Keratinocyte (primary cell): ENCODE measurements at regions not wholly inside any gene's neighbourhood (a gene's known extent, or its start where the extent isn't known, plus 50 kb on each side); places are given as distances from the start of the nearest gene placed in this dataset.

Experiments
- EZH2 ChIP-seq: IDR thresholded peaks from one replicate; pipeline ENCODE4 v1.6.1; 2012; ENCODE audit warnings: inconsistent platforms, mild to moderate bottlenecking, low read length, moderate library complexity
- TF ChIP-seq, protein P1 (sequence below), 3 experiments: IDR thresholded peaks in 1 of 3; conservative IDR thresholded peaks in 1 of 3; optimal IDR thresholded peaks in 1 of 3; 2 replicates in 2 of 3; 3 replicates in 1 of 3; pipeline versions ENCODE3 to v1.5.1; 2011; ENCODE audit warnings: low read length in 3 of 3, mild to moderate bottlenecking in 3 of 3, moderate library complexity in 2 of 3, control low read depth in 1 of 3, inconsistent platforms in 1 of 3; ENCODE audit not compliant: insufficient read depth in 2 of 3; ENCODE audit errors: extremely low read depth in 1 of 3

DNA sequence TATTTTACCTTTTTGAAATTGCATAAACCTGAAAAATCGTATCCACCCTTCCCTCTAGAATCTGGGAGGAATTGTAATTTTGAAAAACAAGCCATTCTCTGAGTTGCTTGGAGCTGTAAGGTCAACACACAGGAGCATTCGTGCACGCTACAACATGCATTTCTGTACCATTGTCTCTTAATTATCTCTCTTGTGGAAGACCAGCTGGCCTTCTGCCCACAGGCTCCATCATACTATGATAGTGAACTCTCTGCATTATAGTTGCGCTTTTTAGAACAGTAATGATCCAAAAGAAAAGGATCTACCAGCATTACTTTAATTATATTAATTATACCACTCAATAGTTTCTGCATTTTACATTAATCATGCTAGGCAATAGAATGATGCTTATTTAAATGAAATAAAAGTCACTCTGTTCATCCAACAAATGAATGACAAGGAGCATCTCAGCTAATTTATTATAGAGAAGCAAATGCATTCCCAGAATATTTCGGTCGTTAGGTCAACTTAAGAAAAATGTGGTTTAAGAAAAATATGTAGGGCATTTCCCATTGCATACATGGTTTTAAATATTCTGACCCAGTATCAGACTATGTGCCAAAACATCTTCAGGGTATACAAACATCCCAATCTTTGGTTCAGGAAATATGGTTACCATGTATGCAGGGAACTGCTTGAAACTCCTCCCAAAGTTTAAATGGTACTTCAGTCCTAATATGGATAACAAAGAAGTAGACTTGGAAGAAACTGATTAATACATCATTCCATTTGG, 263.5 kb downstream of the TFAP2A start:
- TF ChIP-seq, protein P1, sequence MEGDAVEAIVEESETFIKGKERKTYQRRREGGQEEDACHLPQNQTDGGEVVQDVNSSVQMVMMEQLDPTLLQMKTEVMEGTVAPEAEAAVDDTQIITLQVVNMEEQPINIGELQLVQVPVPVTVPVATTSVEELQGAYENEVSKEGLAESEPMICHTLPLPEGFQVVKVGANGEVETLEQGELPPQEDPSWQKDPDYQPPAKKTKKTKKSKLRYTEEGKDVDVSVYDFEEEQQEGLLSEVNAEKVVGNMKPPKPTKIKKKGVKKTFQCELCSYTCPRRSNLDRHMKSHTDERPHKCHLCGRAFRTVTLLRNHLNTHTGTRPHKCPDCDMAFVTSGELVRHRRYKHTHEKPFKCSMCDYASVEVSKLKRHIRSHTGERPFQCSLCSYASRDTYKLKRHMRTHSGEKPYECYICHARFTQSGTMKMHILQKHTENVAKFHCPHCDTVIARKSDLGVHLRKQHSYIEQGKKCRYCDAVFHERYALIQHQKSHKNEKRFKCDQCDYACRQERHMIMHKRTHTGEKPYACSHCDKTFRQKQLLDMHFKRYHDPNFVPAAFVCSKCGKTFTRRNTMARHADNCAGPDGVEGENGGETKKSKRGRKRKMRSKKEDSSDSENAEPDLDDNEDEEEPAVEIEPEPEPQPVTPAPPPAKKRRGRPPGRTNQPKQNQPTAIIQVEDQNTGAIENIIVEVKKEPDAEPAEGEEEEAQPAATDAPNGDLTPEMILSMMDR (optimal IDR thresholded peaks at IDR 0.05 in 1 of 3, IDR thresholded peaks at IDR 0.05 in 1 of 3, conservative IDR thresholded peaks at IDR 0.05 in 1 of 3; ENCODE audit: extremely low read depth in 1 of 3, insufficient read depth in 2 of 3, low read length in 3 of 3) = no peak
- no peak for TF ChIP-seq EZH2
